Right ventricle myocardium inferior (tissue), 1 donor: ENCODE measurements at regions not wholly inside any gene's neighbourhood (a gene's known extent, or its start where the extent isn't known, plus 50 kb on each side); places are given as distances from the start of the nearest gene placed in this dataset.
"Not testable (repeated sequence)": the region's sequence is repeated elsewhere in the genome, so short reads cannot be mapped to it uniquely, and the experiment has no call there.

Experiments
- ATAC-seq: fragments of 200-7000 bp; cut with Tn5 transposase; one replicate; pipeline ENCODE4 v1.9.1; 2020; ENCODE audit warnings: mild to moderate bottlenecking, moderate library complexity
- DNase-seq: peaks from one replicate; pipeline ENCODE4 v3.0.0; 2021; ENCODE audit errors: missing footprints
- intact Hi-C: fragments of 100-400 bp; cut with DNase I; formaldehyde crosslinking; loops from one replicate; pipeline ENCODE4 v1.11.0; 2022
- donor health status: DM: no; HTN: yes; CAD: no; lungs with severe emphysema.

GRCh38 chr6:44740566-44741120 lies 353.1 kb downstream of the CDC5L start:
- DNase-seq (no peak), ATAC-seq (no peak)
- intact Hi-C loops, result no loop called here

- DNase-seq, result no peak
- ATAC-seq, result no peak
- intact Hi-C loops, result no loop called here
These were observed 354.7 kb downstream of the CDC5L start for GRCh38 chr6:44742201-44742600.

DNA sequence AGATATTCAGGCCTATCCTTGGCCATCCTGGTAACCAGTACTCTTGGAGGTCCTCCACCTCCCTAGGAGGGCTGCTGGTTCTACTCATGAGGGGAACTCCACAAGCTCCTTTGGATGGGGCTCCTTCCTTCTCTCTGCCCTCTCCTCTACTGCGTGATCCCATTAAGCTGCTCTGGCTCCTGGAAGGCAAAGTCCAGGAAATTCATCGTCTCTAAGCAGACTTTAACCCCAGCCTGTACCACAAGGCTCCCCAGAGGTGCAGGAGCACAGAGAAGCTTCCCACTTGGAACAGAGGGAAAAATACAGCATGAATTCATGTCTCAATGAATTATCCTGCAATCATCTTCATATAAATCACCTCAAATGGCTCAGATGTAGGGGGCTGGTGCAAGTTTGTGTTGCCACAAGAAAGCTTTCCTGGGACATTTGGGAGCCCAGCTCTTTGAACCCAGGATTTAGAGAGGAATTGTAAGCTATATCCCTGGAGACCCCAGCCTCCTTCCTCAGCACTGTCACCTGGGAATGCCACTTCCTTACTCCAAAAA lies 355.4 kb downstream of the CDC5L start:
- no peak for DNase-seq
- no peak for ATAC-seq
- intact Hi-C loops, result no loop called here

GRCh38 chr6:44760116-44760515 lies 372.6 kb downstream of the CDC5L start:
- DNase-seq, intact Hi-C loops, ATAC-seq: not testable (repeated sequence)

DNA sequence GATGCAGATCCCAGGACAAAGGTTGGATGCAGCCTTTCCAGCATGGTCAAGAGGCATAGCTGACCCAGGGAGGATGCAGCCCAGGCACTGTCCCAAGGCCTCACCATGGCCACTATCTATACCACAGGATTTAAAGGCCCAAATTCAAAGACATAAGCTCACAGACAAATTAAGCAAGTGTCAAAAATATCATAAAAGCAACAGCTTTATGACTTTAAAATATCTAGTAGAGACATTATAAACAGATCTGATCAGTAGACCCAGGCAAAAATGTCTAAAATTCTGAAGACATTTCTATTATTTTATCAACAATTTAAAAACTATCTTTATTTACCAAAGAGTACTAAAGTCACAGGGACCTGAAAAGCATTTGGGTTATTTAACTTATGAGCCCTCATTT lies 373.5 kb downstream of the CDC5L start:
- intact Hi-C loops, result no loop called here
- DNase-seq (no peak), ATAC-seq (no peak)

- DNase-seq (no peak), ATAC-seq (no peak)
- intact Hi-C loops, result no loop called here
These were observed 375.0 kb downstream of the CDC5L start for GRCh38 chr6:44762496-44762895.

- ATAC-seq (no peak), DNase-seq (no peak)
- intact Hi-C loops, result no loop called here
These were observed 384.3 kb downstream of the CDC5L start for GRCh38 chr6:44771647-44772415.

GRCh38 chr6:44772838-44773237 lies 385.3 kb downstream of the CDC5L start:
- DNase-seq (no peak), ATAC-seq (no peak)
- intact Hi-C loops, result no loop called here

GRCh38 chr6:44775121-44775520 lies 387.6 kb downstream of the CDC5L start:
- ATAC-seq (no peak), DNase-seq (no peak)
- intact Hi-C loops, result no loop called here

- no peak for DNase-seq
- no peak for ATAC-seq
- intact Hi-C loops, result no loop called here
These were observed 388.8 kb downstream of the CDC5L start for GRCh38 chr6:44776344-44776743.

DNA sequence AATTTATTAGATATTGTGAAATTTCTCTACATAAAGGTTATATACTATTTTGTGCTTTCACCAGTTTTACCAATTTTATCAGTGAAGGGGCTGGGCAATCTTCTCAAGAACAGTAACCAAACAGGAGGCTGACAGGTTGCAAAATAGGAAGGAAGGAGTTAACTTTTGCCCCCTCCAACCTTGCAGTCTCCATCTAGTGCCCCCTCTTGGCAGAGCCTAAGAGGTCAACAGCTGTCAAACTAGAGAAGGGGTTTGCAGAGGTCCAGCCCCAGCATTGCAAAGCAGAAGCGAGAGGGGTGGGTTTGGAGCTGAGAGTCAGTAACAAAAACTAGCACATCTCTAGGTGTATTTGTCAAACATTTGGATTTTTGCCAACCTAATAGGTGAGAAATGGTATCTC lies 391.0 kb downstream of the CDC5L start:
- DNase-seq (no peak), ATAC-seq (no peak)
- intact Hi-C loops, result no loop called here
